MCF 10A (cell line): ENCODE measurements at regions not wholly inside any gene's neighbourhood (a gene's known extent, or its start where the extent isn't known, plus 50 kb on each side); places are given as distances from the start of the nearest gene placed in this dataset.

Experiments
- BruUV-seq: library from RNA; stranded (reverse); fragments of 400-500 nt; replicated peaks from 2 replicates; lab custom pipeline; 2021; lab: Mats Ljungman, UMichigan
- CTCF ChIA-PET: fragments of 300-600 bp; sonication (Branson Sonifier 250); formaldehyde crosslinking; extraction: SDS; loops from one replicate; lab custom pipeline; 2021; ENCODE audit warnings: antibody characterized with exemption, inconsistent platforms; lab: Yijun Ruan, JAX
- POLR2A ChIA-PET: fragments of 300-600, 350-650 bp; sonication (Branson Sonifier 250); formaldehyde crosslinking; extraction: SDS; loops from one replicate; lab custom pipeline; 2020; ENCODE audit warnings: antibody characterized with exemption, inconsistent platforms; lab: Yijun Ruan, JAX
- DNase-seq: peaks from one replicate; pipeline ENCODE4 v3.0.0-alpha.2; 2018; ENCODE audit not compliant: unreplicated experiment
- H3K27ac Mint-ChIP-seq: one replicate; pipeline ENCODE4 v1.8.0; 2022; ENCODE audit warnings: mild to moderate bottlenecking, low read depth, mixed read lengths; ENCODE audit not compliant: unreplicated experiment
- H3K27me3 Mint-ChIP-seq: one replicate; pipeline ENCODE4 v1.8.0; 2022; ENCODE audit warnings: mixed read lengths; ENCODE audit not compliant: insufficient read depth, unreplicated experiment
- H3K36me3 Mint-ChIP-seq: one replicate; pipeline ENCODE4 v1.8.0; 2022; ENCODE audit warnings: mild to moderate bottlenecking, moderate library complexity, mixed read lengths; ENCODE audit not compliant: insufficient read depth, unreplicated experiment
- H3K4me1 Mint-ChIP-seq: one replicate; pipeline ENCODE4 v1.8.0; 2022; ENCODE audit warnings: mixed read lengths; ENCODE audit not compliant: insufficient read depth, unreplicated experiment
- H3K4me3 Mint-ChIP-seq: one replicate; pipeline ENCODE4 v1.8.0; 2022; ENCODE audit warnings: mild to moderate bottlenecking, moderate library complexity, mixed read lengths; ENCODE audit not compliant: unreplicated experiment
- H3K9me3 Mint-ChIP-seq: one replicate; pipeline ENCODE4 v1.8.0; 2022; ENCODE audit warnings: mixed read lengths; ENCODE audit not compliant: unreplicated experiment
- intact Hi-C: fragments of 100-400 bp; cut with micrococcal nuclease; formaldehyde crosslinking; loops from 2 replicates; pipeline ENCODE4 v1.14.1; 2022
- TF ChIP-seq, protein P1 (sequence below): fragments of 200-600 bp; IDR thresholded peaks from one replicate; pipeline ENCODE4 v1.8.0; 2022; ENCODE audit warnings: antibody characterized with exemption, mild to moderate bottlenecking; ENCODE audit not compliant: unreplicated experiment

DNA sequence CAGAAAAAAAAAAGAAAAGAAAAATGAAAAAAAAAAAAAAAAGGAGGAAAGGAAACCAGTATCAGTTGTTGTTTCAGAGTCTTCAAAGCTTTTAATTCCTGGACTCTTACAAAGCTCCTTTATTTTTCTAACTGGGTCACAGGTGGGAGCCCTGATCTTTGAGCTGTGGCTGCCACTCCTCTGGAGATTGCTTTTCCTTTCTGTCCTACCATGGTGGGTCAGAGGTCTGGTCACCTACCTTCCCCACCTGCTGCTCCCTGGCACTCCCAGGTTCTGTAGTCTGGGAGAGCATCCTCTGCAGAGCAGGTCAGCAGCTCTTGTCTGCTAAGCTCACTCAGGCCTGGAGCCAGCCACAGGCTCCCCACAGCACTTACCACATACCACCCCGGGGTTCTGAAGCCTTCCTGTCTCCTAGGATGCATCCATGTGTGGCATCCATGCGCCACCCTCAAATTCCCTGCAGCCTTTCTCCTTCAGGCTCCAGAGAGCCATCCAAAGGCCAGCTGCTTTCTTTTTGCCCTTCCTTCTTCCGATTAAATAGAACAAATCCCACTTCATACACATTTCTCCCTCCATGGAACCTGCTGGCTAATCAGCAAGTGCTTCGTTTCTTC, 73.2 kb upstream of the TPK1 start:
- TF ChIP-seq, protein P1, sequence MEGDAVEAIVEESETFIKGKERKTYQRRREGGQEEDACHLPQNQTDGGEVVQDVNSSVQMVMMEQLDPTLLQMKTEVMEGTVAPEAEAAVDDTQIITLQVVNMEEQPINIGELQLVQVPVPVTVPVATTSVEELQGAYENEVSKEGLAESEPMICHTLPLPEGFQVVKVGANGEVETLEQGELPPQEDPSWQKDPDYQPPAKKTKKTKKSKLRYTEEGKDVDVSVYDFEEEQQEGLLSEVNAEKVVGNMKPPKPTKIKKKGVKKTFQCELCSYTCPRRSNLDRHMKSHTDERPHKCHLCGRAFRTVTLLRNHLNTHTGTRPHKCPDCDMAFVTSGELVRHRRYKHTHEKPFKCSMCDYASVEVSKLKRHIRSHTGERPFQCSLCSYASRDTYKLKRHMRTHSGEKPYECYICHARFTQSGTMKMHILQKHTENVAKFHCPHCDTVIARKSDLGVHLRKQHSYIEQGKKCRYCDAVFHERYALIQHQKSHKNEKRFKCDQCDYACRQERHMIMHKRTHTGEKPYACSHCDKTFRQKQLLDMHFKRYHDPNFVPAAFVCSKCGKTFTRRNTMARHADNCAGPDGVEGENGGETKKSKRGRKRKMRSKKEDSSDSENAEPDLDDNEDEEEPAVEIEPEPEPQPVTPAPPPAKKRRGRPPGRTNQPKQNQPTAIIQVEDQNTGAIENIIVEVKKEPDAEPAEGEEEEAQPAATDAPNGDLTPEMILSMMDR = no peak
- H3K27ac Mint-ChIP-seq = no peak overlapping the region
- ChIA-PET POLR2A (no interaction called here), CTCF (interaction anchor here (0.6 to 0.9 kb wide), 3 partner anchors 10 to 909 kb away, joined by 3 to 4 read pairs (median 3); no protein-coding TSS in a partner anchor)
- H3K4me1 Mint-ChIP-seq = no peaks in the 10 kb centered on the region
- no peak overlapping the region for H3K4me3 Mint-ChIP-seq
- no peaks in the 10 kb centered on the region for H3K36me3 Mint-ChIP-seq
- DNase-seq = no peak
- no TSS peak for BruUV-seq
- intact Hi-C loops = no loop called here
- H3K9me3 Mint-ChIP-seq = no peaks in the 10 kb centered on the region
- no peaks in the 10 kb centered on the region for H3K27me3 Mint-ChIP-seq

DNA sequence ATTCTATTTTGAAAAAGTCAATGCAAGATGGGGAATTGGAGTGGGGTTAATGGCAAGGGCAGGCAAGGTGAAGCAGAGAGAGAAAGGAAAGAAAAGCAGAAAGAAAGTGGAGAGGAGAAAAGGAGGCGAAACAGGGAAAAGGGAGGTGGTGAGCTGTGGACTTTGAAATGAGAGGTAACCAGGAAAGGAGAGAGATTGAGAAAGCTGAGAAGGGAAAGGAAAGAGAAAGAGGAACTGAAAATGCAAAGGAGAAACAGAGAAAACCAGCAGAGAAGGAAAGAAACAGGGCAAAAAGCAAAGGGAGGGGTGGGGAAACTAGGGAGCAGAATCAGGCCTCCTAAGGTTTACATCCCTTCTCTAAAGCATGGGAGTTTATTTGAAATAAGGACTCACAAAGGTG, 72.5 kb upstream of the TPK1 start:
- TF ChIP-seq, protein P1 = no peak
- Mint-ChIP-seq H3K27me3 (no peaks in the 10 kb centered on the region), H3K9me3 (no peaks in the 10 kb centered on the region), H3K4me1 (no peaks in the 10 kb centered on the region), H3K36me3 (no peaks in the 10 kb centered on the region), H3K27ac (no peak overlapping the region), H3K4me3 (no peak overlapping the region)
- intact Hi-C loops = no loop called here
- no TSS peak for BruUV-seq
- CTCF ChIA-PET = interaction anchor here (0.6 to 0.9 kb wide), 2 partner anchors 10 to 64 kb away, joined by 3 read pairs; no protein-coding TSS in a partner anchor
- no peak for DNase-seq
- POLR2A ChIA-PET = no interaction called here

DNA sequence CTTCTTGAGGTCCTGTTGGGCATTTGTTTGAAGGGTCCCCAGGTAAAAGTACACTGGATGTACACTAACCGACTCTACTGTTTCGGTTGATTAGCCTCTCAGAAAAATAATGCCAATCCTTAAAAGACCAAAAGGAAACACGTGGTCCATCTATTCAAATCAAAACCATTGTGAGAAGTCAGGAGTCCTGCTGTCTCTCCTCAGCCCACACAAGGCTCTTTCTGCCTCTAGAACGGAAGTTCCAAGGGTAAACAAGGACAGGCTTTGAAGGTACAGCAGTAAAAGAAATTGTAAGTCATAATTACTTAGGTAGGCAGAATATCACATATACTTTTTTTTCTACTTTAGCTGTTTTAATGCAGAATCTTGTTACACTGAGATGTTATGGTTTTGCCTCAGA, 71.7 kb upstream of the TPK1 start:
- BruUV-seq = no TSS peak
- Mint-ChIP-seq H3K27ac (no peak overlapping the region), H3K4me1 (no peaks in the 10 kb centered on the region), H3K36me3 (no peaks in the 10 kb centered on the region), H3K27me3 (no peaks in the 10 kb centered on the region), H3K4me3 (no peak overlapping the region), H3K9me3 (no peaks in the 10 kb centered on the region)
- TF ChIP-seq, protein P1 = no peak
- intact Hi-C loops = no loop called here
- ChIA-PET CTCF (no interaction called here), POLR2A (no interaction called here)
- no peak for DNase-seq

DNA sequence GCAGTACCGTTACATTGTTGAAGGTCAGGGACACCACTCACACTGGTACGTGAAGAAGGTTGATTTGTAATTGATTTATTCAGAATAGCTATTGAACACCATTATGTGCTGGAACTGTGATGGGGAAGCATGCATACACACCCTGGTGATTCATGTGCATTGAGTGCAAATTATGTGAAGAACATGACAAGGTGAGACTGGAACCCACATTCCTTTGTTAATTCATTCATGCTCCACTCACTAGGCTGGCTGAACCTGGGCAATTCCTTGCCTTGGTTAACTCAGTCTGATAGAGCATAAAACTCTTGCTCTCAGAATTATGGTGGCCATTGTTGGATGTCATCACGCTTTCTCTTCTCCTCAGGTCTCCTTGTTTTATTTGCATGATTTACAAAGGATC, 67.3 kb upstream of the TPK1 start:
- BruUV-seq = no TSS peak
- Mint-ChIP-seq H3K4me1 (no peaks in the 10 kb centered on the region), H3K4me3 (no peak overlapping the region), H3K9me3 (no peaks in the 10 kb centered on the region), H3K27ac (no peak overlapping the region), H3K36me3 (no peaks in the 10 kb centered on the region), H3K27me3 (no peaks in the 10 kb centered on the region)
- TF ChIP-seq, protein P1 = no peak
- intact Hi-C loops = no loop called here
- ChIA-PET POLR2A (no interaction called here), CTCF (interaction anchor here (0.6 kb wide), 1 partner anchor 16 kb away, joined by 3 read pairs; no protein-coding TSS in a partner anchor)
- no peak for DNase-seq
